ENCODE measurements at regions not wholly inside any gene's neighbourhood (a gene's known extent, or its start where the extent isn't known, plus 50 kb on each side); places are given as distances from the start of the nearest gene placed in this dataset.

DNA sequence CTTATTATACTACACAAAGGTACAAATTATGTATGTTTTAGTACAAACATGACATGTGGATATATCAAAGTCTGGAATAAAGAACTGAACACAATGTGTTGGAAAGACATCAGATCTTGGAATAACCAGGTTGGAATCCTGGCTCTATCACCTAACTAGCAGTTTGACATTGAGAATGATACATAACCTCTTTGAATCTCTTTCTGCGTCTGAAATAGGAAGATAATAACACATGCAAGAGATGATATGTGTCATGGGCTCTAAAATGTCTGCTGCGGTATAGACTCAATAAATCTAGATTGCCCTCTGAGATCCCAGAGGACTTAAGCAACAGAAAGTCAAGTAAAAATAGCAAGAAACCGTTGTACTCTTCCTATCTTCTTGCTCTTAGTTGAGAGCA is 66.8 kb upstream of the CCN2 start:
- H3K4me2 ChIP-seq (replicated peaks; ENCODE audit: low read depth, low read length, poor library complexity, severe bottlenecking) = no peak overlapping the region
- TF ChIP-seq, protein P1, sequence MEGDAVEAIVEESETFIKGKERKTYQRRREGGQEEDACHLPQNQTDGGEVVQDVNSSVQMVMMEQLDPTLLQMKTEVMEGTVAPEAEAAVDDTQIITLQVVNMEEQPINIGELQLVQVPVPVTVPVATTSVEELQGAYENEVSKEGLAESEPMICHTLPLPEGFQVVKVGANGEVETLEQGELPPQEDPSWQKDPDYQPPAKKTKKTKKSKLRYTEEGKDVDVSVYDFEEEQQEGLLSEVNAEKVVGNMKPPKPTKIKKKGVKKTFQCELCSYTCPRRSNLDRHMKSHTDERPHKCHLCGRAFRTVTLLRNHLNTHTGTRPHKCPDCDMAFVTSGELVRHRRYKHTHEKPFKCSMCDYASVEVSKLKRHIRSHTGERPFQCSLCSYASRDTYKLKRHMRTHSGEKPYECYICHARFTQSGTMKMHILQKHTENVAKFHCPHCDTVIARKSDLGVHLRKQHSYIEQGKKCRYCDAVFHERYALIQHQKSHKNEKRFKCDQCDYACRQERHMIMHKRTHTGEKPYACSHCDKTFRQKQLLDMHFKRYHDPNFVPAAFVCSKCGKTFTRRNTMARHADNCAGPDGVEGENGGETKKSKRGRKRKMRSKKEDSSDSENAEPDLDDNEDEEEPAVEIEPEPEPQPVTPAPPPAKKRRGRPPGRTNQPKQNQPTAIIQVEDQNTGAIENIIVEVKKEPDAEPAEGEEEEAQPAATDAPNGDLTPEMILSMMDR (IDR thresholded peaks at IDR 0.05) = no peak
- no peak for TF ChIP-seq EZH2 (IDR thresholded peaks at IDR 0.05; ENCODE audit: borderline replicate concordance, insufficient read depth, low read depth, low read length, poor library complexity, severe bottlenecking)
- POLR2A ChIA-PET = no interaction called here
- no peak overlapping the region for H2AFZ ChIP-seq (ENCODE audit: insufficient read depth, low read depth, low read length, poor library complexity, severe bottlenecking)
- ATAC-seq (ENCODE audit: low read depth) (no peak), DNase-seq (no peak)
- no peak overlapping the region for H3K4me3 ChIP-seq (ENCODE audit: control extremely low read depth in 1 of 5, extremely low read depth in 1 of 5, insufficient read depth in 1 of 5, low read depth in 2 of 5, low read length in 4 of 5)
- no peak overlapping the region for H3K27ac Mint-ChIP-seq
- no peaks in the 10 kb centered on the region for H3K4me1 ChIP-seq (ENCODE audit: control insufficient read depth in 2 of 2, insufficient read depth in 2 of 2, low read length in 2 of 2)
- H3K36me3 ChIP-seq (replicated peaks in 1 of 2; ENCODE audit: control extremely low read depth in 1 of 2, control insufficient read depth in 1 of 2, extremely low read depth in 1 of 2, insufficient read depth in 2 of 2, low read length in 1 of 2) = no peaks in the 10 kb centered on the region
- CTCF ChIA-PET = no interaction called here
- no peaks in the 10 kb centered on the region for H3K27me3 Mint-ChIP-seq
- no peak overlapping the region for H3K9ac ChIP-seq (ENCODE audit: low read length)
- H4K20me1 ChIP-seq (ENCODE audit: control insufficient read depth, insufficient read depth, low read length, poor library complexity, severe bottlenecking) = no peaks in the 10 kb centered on the region
- H3K27me3 ChIP-seq (replicated peaks in 1 of 4; ENCODE audit: control extremely low read depth in 1 of 4, control insufficient read depth in 3 of 4, insufficient read depth in 4 of 4, low read length in 3 of 4) = no peaks in the 10 kb centered on the region
- 0% methylated on average over 1 of the region's 3 CpGs for WGBS (ENCODE audit: insufficient coverage)
- H3K27ac ChIP-seq (ENCODE audit: low read length in 2 of 2) = no peak overlapping the region
- intact Hi-C loops (cut with micrococcal nuclease) = no loop called here
- H3K4me3 Mint-ChIP-seq = no peak overlapping the region
- no peaks in the 10 kb centered on the region for H3K79me2 ChIP-seq (ENCODE audit: control insufficient read depth, insufficient read depth, low read length)
- no peaks in the 10 kb centered on the region for H3K9me3 ChIP-seq (ENCODE audit: control extremely low read depth in 1 of 3, control insufficient read depth in 2 of 3, insufficient read depth in 1 of 3, low read length in 2 of 3)
- H3K4me1 Mint-ChIP-seq = peaks cover 6% of the 10 kb centered on the region
- H3K9me3 Mint-ChIP-seq (ENCODE audit: insufficient read depth) = no peaks in the 10 kb centered on the region

DNA sequence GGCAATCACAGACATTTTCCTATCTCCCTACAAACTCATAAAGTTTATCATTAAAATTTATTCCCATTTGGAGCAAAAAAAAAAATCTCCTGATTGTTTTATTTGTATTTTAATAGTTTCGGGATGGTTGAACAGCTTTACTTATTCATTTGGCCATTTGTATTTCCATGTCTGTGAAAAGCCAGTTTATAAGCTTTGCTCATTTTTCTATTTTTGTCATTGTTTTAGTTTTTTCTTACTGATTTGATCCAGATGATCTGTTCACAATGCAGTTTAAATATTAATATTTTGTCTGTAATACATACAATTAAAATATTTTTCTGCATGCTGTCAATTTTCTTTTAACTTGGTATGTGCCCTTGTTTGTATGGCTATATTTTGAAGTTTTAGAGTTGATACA is 65.2 kb upstream of the CCN2 start:
- ATAC-seq (ENCODE audit: low read depth) = no peak
- Mint-ChIP-seq H3K4me1 (peaks cover 6% of the 10 kb centered on the region), H3K27me3 (no peaks in the 10 kb centered on the region), H3K4me3 (no peak overlapping the region), H3K9me3 (ENCODE audit: insufficient read depth) (no peaks in the 10 kb centered on the region), H3K27ac (no peak overlapping the region)
- TF ChIP-seq EZH2 (IDR thresholded peaks at IDR 0.05; ENCODE audit: borderline replicate concordance, insufficient read depth, low read depth, low read length, poor library complexity, severe bottlenecking) = no peak
- TF ChIP-seq, protein P1 (IDR thresholded peaks at IDR 0.05) = no peak
- H3K9me3 ChIP-seq (ENCODE audit: control extremely low read depth in 1 of 3, control insufficient read depth in 2 of 3, insufficient read depth in 1 of 3, low read length in 2 of 3) = no peaks in the 10 kb centered on the region
- intact Hi-C loops (cut with micrococcal nuclease) = no loop called here
- no peak overlapping the region for H2AFZ ChIP-seq (ENCODE audit: insufficient read depth, low read depth, low read length, poor library complexity, severe bottlenecking)
- no peak for DNase-seq
- ChIA-PET CTCF (no interaction called here), POLR2A (no interaction called here)
- no peak overlapping the region for H3K27ac ChIP-seq (ENCODE audit: low read length in 2 of 2)
- no peak overlapping the region for H3K9ac ChIP-seq (ENCODE audit: low read length)
- no peaks in the 10 kb centered on the region for H4K20me1 ChIP-seq (ENCODE audit: control insufficient read depth, insufficient read depth, low read length, poor library complexity, severe bottlenecking)
- H3K4me2 ChIP-seq (replicated peaks; ENCODE audit: low read depth, low read length, poor library complexity, severe bottlenecking) = no peak overlapping the region
- H3K79me2 ChIP-seq (ENCODE audit: control insufficient read depth, insufficient read depth, low read length) = no peaks in the 10 kb centered on the region
- no peaks in the 10 kb centered on the region for H3K4me1 ChIP-seq (ENCODE audit: control insufficient read depth in 2 of 2, insufficient read depth in 2 of 2, low read length in 2 of 2)
- no peaks in the 10 kb centered on the region for H3K36me3 ChIP-seq (replicated peaks in 1 of 2; ENCODE audit: control extremely low read depth in 1 of 2, control insufficient read depth in 1 of 2, extremely low read depth in 1 of 2, insufficient read depth in 2 of 2, low read length in 1 of 2)
- no peaks in the 10 kb centered on the region for H3K27me3 ChIP-seq (replicated peaks in 1 of 4; ENCODE audit: control extremely low read depth in 1 of 4, control insufficient read depth in 3 of 4, insufficient read depth in 4 of 4, low read length in 3 of 4)
- H3K4me3 ChIP-seq (ENCODE audit: control extremely low read depth in 1 of 5, extremely low read depth in 1 of 5, insufficient read depth in 1 of 5, low read depth in 2 of 5, low read length in 4 of 5) = no peak overlapping the region
- no CpG with 5 or more reads among the region's 1 CpG for WGBS (ENCODE audit: insufficient coverage)

All from B cell (primary cell).